Activated B cell treated with CpG ODN at 0.5 μM for 24 hours (primary cell): ENCODE measurements at regions not wholly inside any gene's neighbourhood (a gene's known extent, or its start where the extent isn't known, plus 50 kb on each side); places are given as distances from the start of the nearest gene placed in this dataset.

Source experiments
- ATAC-seq: fragments of 200-7000 bp; cut with Tn5 transposase; one replicate; pipeline ENCODE4 v1.10.0; 2021; ENCODE audit warnings: low read depth, mild to moderate bottlenecking, moderate library complexity
- CTCF ChIA-PET: fragments of 350-600 bp; sonication (Branson Sonifier 250); formaldehyde crosslinking; loops from one replicate; lab custom pipeline; 2021; ENCODE audit warnings: antibody characterized with exemption; lab: Charles Lee
- POLR2A ChIA-PET: fragments of 350-600 bp; sonication (Branson Sonifier 250); formaldehyde crosslinking; loops from one replicate; lab custom pipeline; 2021; ENCODE audit warnings: antibody characterized with exemption; lab: Charles Lee
- DNase-seq: peaks from one replicate; pipeline ENCODE4 v3.0.0; 2022
- H3K27ac Mint-ChIP-seq: one replicate; pipeline ENCODE4 v1.8.0; 2020; ENCODE audit warnings: mixed read lengths
- H3K27me3 Mint-ChIP-seq: one replicate; pipeline ENCODE4 v1.8.0; 2021; ENCODE audit warnings: mixed read lengths
- H3K36me3 Mint-ChIP-seq: one replicate; pipeline ENCODE4 v1.8.0; 2021; ENCODE audit warnings: low read depth, mixed read lengths
- H3K4me1 Mint-ChIP-seq: one replicate; pipeline ENCODE4 v1.8.0; 2021; ENCODE audit warnings: mixed read lengths
- H3K4me3 Mint-ChIP-seq: one replicate; pipeline ENCODE4 v1.8.0; 2020; ENCODE audit warnings: mild to moderate bottlenecking, mixed read lengths
- H3K9me3 Mint-ChIP-seq: one replicate; pipeline ENCODE4 v1.8.0; 2020; ENCODE audit warnings: mixed read lengths
- CTCF ChIP-seq: fragments of 200-600 bp; IDR thresholded peaks from one replicate; pipeline ENCODE4 v1.8.0; 2022; ENCODE audit warnings: antibody characterized with exemption, mild to moderate bottlenecking
- intact Hi-C: fragments of 100-400 bp; cut with micrococcal nuclease; formaldehyde crosslinking; loops from one replicate; pipeline ENCODE4 v1.15.1; 2024

GRCh38 chr6:106767271-106767670 is 137.9 kb downstream of the QRSL1 start:
- no peaks in the 10 kb centered on the region for H3K4me1 Mint-ChIP-seq
- H3K4me3 Mint-ChIP-seq, result no peak overlapping the region
- POLR2A ChIA-PET, result no interaction called here
- CTCF ChIA-PET, result no interaction called here
- DNase-seq, result no peak
- ATAC-seq, result no peak
- H3K9me3 Mint-ChIP-seq, result peaks cover 15% of the 10 kb centered on the region
- peaks cover 5% of the 10 kb centered on the region for H3K36me3 Mint-ChIP-seq
- intact Hi-C loops, result no loop called here
- no peak overlapping the region for H3K27ac Mint-ChIP-seq
- TF ChIP-seq CTCF, result no peak
- H3K27me3 Mint-ChIP-seq, result no peaks in the 10 kb centered on the region

- H3K27me3 Mint-ChIP-seq, result no peaks in the 10 kb centered on the region
- no peak for DNase-seq
- H3K9me3 Mint-ChIP-seq, result peaks cover 12% of the 10 kb centered on the region
- no peak overlapping the region for H3K27ac Mint-ChIP-seq
- no peak overlapping the region for H3K4me3 Mint-ChIP-seq
- no peak for ATAC-seq
- H3K4me1 Mint-ChIP-seq, result peaks cover 2% of the 10 kb centered on the region
- CTCF ChIA-PET, result no interaction called here
- POLR2A ChIA-PET, result no interaction called here
- TF ChIP-seq CTCF, result no peak
- peaks cover 4% of the 10 kb centered on the region for H3K36me3 Mint-ChIP-seq
- intact Hi-C loops, result no loop called here
These were observed 136.8 kb downstream of the QRSL1 start for GRCh38 chr6:106766201-106766600.

GRCh38 chr6:106765496-106765895 is 136.1 kb downstream of the QRSL1 start:
- H3K9me3 Mint-ChIP-seq, result peaks cover 10% of the 10 kb centered on the region
- no peak for DNase-seq
- POLR2A ChIA-PET, result no interaction called here
- H3K27me3 Mint-ChIP-seq, result no peaks in the 10 kb centered on the region
- CTCF ChIA-PET, result no interaction called here
- intact Hi-C loops, result no loop called here
- no peak overlapping the region for H3K27ac Mint-ChIP-seq
- H3K4me1 Mint-ChIP-seq, result peaks cover 2% of the 10 kb centered on the region
- H3K4me3 Mint-ChIP-seq, result no peak overlapping the region
- no peak for TF ChIP-seq CTCF
- no peaks in the 10 kb centered on the region for H3K36me3 Mint-ChIP-seq
- ATAC-seq, result no peak

- ATAC-seq (no peak), DNase-seq (no peak)
- no peak overlapping the region for H3K27ac Mint-ChIP-seq
- CTCF ChIA-PET, result no interaction called here
- POLR2A ChIA-PET, result no interaction called here
- no peak overlapping the region for H3K4me3 Mint-ChIP-seq
- no peaks in the 10 kb centered on the region for H3K27me3 Mint-ChIP-seq
- no peaks in the 10 kb centered on the region for H3K36me3 Mint-ChIP-seq
- intact Hi-C loops, result no loop called here
- TF ChIP-seq CTCF, result no peak
- H3K4me1 Mint-ChIP-seq, result peaks cover 2% of the 10 kb centered on the region
- H3K9me3 Mint-ChIP-seq, result peaks cover 12% of the 10 kb centered on the region
These were observed 135.1 kb downstream of the QRSL1 start for GRCh38 chr6:106764353-106764980.

GRCh38 chr6:106763361-106763760 is 134.0 kb downstream of the QRSL1 start:
- ATAC-seq (no peak), DNase-seq (no peak)
- no peaks in the 10 kb centered on the region for H3K27me3 Mint-ChIP-seq
- H3K36me3 Mint-ChIP-seq, result no peaks in the 10 kb centered on the region
- intact Hi-C loops, result no loop called here
- ChIA-PET POLR2A (no interaction called here), CTCF (no interaction called here)
- no peak overlapping the region for H3K4me3 Mint-ChIP-seq
- peaks cover 2% of the 10 kb centered on the region for H3K4me1 Mint-ChIP-seq
- peaks cover 8% of the 10 kb centered on the region for H3K9me3 Mint-ChIP-seq
- no peak overlapping the region for H3K27ac Mint-ChIP-seq
- TF ChIP-seq CTCF, result no peak
